Testis (tissue), 2 donors: ENCODE measurements at regions not wholly inside any gene's neighbourhood (a gene's known extent, or its start where the extent isn't known, plus 50 kb on each side); places are given as distances from the start of the nearest gene placed in this dataset.

Experiments used
- DNase-seq: peaks from one replicate; pipeline ENCODE4 v3.0.0-alpha.2; 2019
- H3K27ac ChIP-seq, 2 donors: fragments of 200-600 bp; sonication (generic); one replicate each; pipeline ENCODE4 v1.5.1; 2019
- H3K27me3 ChIP-seq: fragments of 200-600 bp; sonication (generic); one replicate; pipeline ENCODE4 v1.5.1; 2019
- H3K36me3 ChIP-seq: fragments of 200-600 bp; sonication (generic); one replicate; pipeline ENCODE4 v1.5.1; 2017; ENCODE audit warnings: low read depth; ENCODE audit errors: missing control alignments
- H3K4me1 ChIP-seq: fragments of 200-600 bp; sonication (generic); one replicate; pipeline ENCODE4 v1.5.1; 2019
- H3K4me3 ChIP-seq, 2 donors: fragments of 200-600 bp; sonication (generic); one replicate each; pipeline ENCODE4 v1.5.1; 2017 to 2019
- H3K9me3 ChIP-seq: fragments of 200-600 bp; sonication (generic); one replicate; pipeline ENCODE4 v1.5.1; 2017
- CTCF ChIP-seq, 3 experiments: fragments of 450-650 bp in 2 of 3; fragments of 200-600 bp in 1 of 3; sonication (generic) in 1 of 3; IDR thresholded peaks; one replicate each; pipeline ENCODE4 v1.5.1; 2016 to 2019; ENCODE audit warnings: antibody characterized with exemption in 3 of 3, mild to moderate bottlenecking in 2 of 3, moderate library complexity in 1 of 3
- POLR2A ChIP-seq: fragments of 450-650 bp; IDR thresholded peaks from one replicate; pipeline ENCODE4 v1.6.1; 2017; ENCODE audit warnings: antibody characterized with exemption, mild to moderate bottlenecking, moderate library complexity
- WGBS, 2 donors: methylation state at CpG; one replicate each; pipeline ENCODE4 v1.1.5; 2018; 5-methylcytosine and 5-hydroxymethylcytosine counted together
- intact Hi-C: fragments of 100-400 bp; cut with DNase I; formaldehyde crosslinking; loops from one replicate; pipeline ENCODE4 v1.15.1; 2023; ENCODE audit warnings: low total_unique reads

DNA sequence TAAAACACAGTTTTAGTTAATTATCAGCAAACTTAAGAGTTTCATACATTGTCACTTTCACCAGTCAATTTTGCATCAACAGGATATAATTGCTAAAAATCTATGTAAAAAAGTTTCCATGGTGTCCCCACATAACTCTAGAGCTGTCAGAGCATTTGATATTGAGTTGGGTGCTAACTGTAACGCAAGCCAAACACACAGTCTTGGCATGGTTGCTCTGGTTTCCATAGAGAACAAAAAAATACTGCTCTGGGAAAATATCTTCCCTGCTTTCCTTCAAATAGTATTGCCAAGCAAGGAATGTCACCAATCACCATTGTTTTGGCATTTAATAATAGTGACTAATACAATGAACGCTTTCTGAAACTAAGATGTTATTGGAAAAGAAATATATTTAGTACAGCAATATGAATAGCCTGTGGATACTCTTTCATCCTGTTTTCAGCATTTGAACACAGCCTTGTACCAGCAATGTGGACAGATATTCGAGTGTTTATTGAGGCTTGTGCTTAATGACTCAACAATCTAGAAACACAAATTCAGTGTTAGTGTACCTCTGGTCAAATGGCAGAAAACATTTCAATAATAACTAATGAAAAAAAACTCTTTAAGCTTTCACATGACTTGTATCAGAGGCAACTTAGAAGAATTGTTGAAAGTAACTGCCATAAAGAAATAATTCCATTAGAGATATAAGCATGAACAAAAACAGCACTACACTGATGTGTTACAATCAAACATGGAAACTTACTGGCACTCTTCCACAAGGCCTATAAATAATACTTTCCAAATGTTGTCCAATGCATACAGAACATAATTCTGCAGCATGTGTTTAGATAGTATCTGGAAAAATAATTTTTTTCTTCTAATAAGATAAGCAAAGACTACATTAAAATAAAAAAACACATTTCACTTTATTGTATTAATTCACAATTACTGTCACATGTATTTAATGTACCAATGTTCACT, 1469.5 kb upstream of the CELF2 start:
- Histone ChIP-seq H3K36me3 (no peaks in the 10 kb centered on the region), H3K27ac (no peak overlapping the region), H3K9me3 (no peaks in the 10 kb centered on the region), H3K4me3 (no peak overlapping the region), H3K4me1 (no peaks in the 10 kb centered on the region), H3K27me3 (no peaks in the 10 kb centered on the region)
- 58 to 59% methylated on average over 3 of the region's 3 CpGs for WGBS, 2 donors
- intact Hi-C loops, result no loop called here
- TF ChIP-seq POLR2A (no peak), CTCF (IDR thresholded peaks at IDR 0.05) (no peak)
- no peak for DNase-seq

DNA sequence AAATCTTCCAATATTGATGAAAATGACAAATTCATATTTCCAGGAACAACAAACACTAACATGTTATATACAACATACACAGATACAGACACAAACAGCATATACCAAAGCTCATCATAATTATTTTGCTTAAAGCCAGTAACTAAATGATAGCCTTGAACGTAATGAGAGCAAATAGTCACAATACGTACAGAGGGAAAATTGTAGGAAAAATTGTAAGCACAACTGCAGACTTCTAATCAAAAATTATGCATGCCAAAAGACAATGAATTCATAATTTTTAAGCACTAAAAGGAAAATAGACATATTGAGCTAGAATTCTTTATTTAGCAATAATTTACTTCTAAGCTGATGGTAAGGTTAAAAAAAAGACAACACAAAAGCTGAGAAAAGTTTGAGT, 1466.9 kb upstream of the CELF2 start:
- Histone ChIP-seq H3K9me3 (no peaks in the 10 kb centered on the region), H3K27me3 (no peaks in the 10 kb centered on the region), H3K4me1 (no peaks in the 10 kb centered on the region), H3K27ac (no peak overlapping the region), H3K4me3 (no peak overlapping the region), H3K36me3 (no peaks in the 10 kb centered on the region)
- intact Hi-C loops, result no loop called here
- DNase-seq, result no peak
- 89 to 95% methylated on average over 2 of the region's 2 CpGs for WGBS, 2 donors
- TF ChIP-seq CTCF (IDR thresholded peaks at IDR 0.05) (no peak), POLR2A (no peak)

- H3K4me3 ChIP-seq, result no peak overlapping the region
- no peaks in the 10 kb centered on the region for H3K4me1 ChIP-seq
- TF ChIP-seq POLR2A, result no peak
- TF ChIP-seq CTCF (IDR thresholded peaks at IDR 0.05), result no peak
- no peaks in the 10 kb centered on the region for H3K27me3 ChIP-seq
- no peaks in the 10 kb centered on the region for H3K36me3 ChIP-seq
- intact Hi-C loops, result no loop called here
- H3K27ac ChIP-seq, result no peak overlapping the region
- WGBS, 2 donors, result 33 to 38% methylated on average over 1 of the region's 1 CpG
- DNase-seq, result no peak
- H3K9me3 ChIP-seq, result no peaks in the 10 kb centered on the region
Measured at GRCh38 chr10:9554321-9554720, 1463.4 kb upstream of the CELF2 start.

DNA sequence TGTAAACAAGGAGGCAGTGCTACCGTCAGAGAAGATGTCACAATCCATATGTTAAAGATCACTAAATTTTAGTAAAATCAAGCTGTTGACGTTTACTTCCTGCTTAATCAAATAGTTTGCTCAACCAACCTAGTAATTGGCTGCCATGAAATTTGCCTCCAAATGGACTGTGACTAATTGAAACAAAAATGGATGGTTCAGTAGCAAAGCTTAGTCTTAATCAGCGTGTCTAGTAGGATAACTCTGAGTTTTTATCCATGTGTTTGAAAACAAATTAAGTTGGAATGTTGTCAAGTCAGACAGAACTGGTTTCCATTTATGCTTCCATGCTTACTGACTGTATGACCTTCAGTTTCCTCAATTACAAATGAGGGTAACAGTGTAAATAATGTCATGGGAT, 1456.7 kb upstream of the CELF2 start:
- Histone ChIP-seq H3K4me1 (no peaks in the 10 kb centered on the region), H3K27me3 (no peaks in the 10 kb centered on the region), H3K9me3 (no peaks in the 10 kb centered on the region), H3K27ac (no peak overlapping the region), H3K4me3 (no peak overlapping the region), H3K36me3 (no peaks in the 10 kb centered on the region)
- 81 to 82% methylated on average over 3 of the region's 3 CpGs for WGBS, 2 donors
- no peak for TF ChIP-seq POLR2A
- intact Hi-C loops, result no loop called here
- DNase-seq, result no peak

DNA sequence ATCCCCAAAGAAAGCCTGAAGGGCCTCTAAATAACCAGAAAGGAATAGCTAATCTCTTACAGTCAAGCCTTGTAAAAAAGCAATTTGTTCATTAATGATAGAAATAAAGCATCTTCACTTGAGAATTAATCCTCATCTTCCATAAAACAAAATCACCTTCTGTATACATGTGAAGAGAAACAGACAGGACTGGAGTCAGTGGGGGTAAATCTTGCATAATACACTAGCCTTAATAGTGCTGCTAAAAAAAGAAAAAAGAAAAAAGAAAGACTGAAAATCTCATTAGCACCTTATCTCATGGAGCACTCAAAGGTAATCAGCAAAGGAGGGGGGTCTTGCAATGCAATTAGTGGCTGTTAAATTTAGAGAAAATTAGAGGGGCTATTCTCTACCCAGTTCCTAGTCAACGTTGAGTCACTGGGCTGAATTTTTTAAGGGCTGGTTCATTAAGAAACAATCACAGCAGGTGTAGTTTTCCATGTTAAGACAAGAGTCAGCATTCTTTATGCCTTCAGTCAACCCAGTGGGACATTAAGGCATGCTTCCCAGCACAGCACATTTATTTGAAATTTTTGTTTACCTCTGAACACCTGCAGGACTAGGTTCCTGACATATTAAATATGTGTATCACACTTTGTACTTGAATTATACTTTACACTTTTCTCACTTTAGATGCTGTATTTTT, 1455.7 kb upstream of the CELF2 start:
- Histone ChIP-seq H3K4me1 (no peaks in the 10 kb centered on the region), H3K36me3 (no peaks in the 10 kb centered on the region), H3K9me3 (no peaks in the 10 kb centered on the region), H3K27ac (no peak overlapping the region), H3K27me3 (no peaks in the 10 kb centered on the region), H3K4me3 (no peak overlapping the region)
- WGBS, 2 donors, result 31 to 32% methylated on average over 1 of the region's 1 CpG
- intact Hi-C loops, result no loop called here
- no peak for TF ChIP-seq CTCF (IDR thresholded peaks at IDR 0.05)
- no peak for TF ChIP-seq POLR2A
- no peak for DNase-seq
